ENCODE measurements at regions not wholly inside any gene's neighbourhood (a gene's known extent, or its start where the extent isn't known, plus 50 kb on each side); places are given as distances from the start of the nearest gene placed in this dataset.

- TF ChIP-seq CTCF (conservative IDR thresholded peaks at IDR 0.05; ENCODE audit: low read length) (no peak), EZH2phosphoT487 (IDR thresholded peaks at IDR 0.05; ENCODE audit: borderline replicate concordance) (no peak)
Observed at GRCh38 chr4:138663883-138664282, 351.7 kb upstream of the NOCT start.
